GM12878 (cell line): ENCODE measurements at regions not wholly inside any gene's neighbourhood (a gene's known extent, or its start where the extent isn't known, plus 50 kb on each side); places are given as distances from the start of the nearest gene placed in this dataset.

Experiments used
- ATAC-seq: fragments of 200-7000 bp; cut with Tn5 transposase; 3 replicates; pipeline ENCODE4 v1.9.1; 2020; ENCODE audit warnings: mild to moderate bottlenecking, moderate library complexity
- BruUV-seq: library from RNA; stranded (reverse); fragments of 400-500 nt; replicated peaks from 2 replicates; lab custom pipeline; 2021; lab: Mats Ljungman, UMichigan
- CTCF ChIA-PET: fragments of 300-600 bp; sonication (Branson Sonifier 250); formaldehyde crosslinking; extraction: SDS; loops from one replicate; lab custom pipeline; 2021; ENCODE audit warnings: inconsistent platforms; lab: Yijun Ruan, JAX
- POLR2A ChIA-PET: fragments of 350-600 bp; formaldehyde crosslinking; extraction: SDS; loops from one replicate; lab custom pipeline; 2021; ENCODE audit warnings: inconsistent platforms; lab: Charles Lee
- RAD21 ChIA-PET: fragments of 300-600 bp; sonication (Branson Sonifier 250); formaldehyde crosslinking; loops from one replicate; lab custom pipeline; 2023; ENCODE audit warnings: antibody characterized with exemption; ENCODE audit not compliant: unreplicated experiment; lab: Charles Lee
- SMC1A ChIA-PET: fragments of 300-600 bp; sonication (Branson Sonifier 250); formaldehyde crosslinking; loops from one replicate; lab custom pipeline; 2023; ENCODE audit not compliant: unreplicated experiment, uncharacterized antibody; lab: Charles Lee
- DNase-seq: peaks from one replicate; pipeline ENCODE4 v3.0.0-alpha.2; 2011; ENCODE audit warnings: low read depth, low spot score
- FAIRE-seq: peaks from 3 replicates; lab custom pipeline; 2011; peaks lifted over from hg19 to GRCh38; lab: Jason Lieb, UNC
- H2AFZ ChIP-seq: 2 replicates; pipeline ENCODE4 v1.6.0; 2011; ENCODE audit warnings: low read depth, low read length, control low read depth; ENCODE audit not compliant: control insufficient read depth
- H3K27ac ChIP-seq: 2 replicates; pipeline ENCODE4 v1.5.1; 2011; ENCODE audit warnings: control low read depth; ENCODE audit not compliant: control insufficient read depth, insufficient read depth
- H3K27me3 ChIP-seq, 2 experiments: replicated peaks in 1 of 2; 2 replicates each; pipeline versions ENCODE4 v1.6.0 to v1.6.1; 2011; ENCODE audit warnings: low read length in 1 of 2; ENCODE audit not compliant: control insufficient read depth in 2 of 2, insufficient read depth in 2 of 2
- H3K36me3 ChIP-seq, 2 experiments: 2 replicates each; pipeline ENCODE4 v1.5.1; 2011; ENCODE audit warnings: low read length in 1 of 2; ENCODE audit not compliant: control insufficient read depth in 2 of 2, insufficient read depth in 2 of 2
- H3K4me1 ChIP-seq: 2 replicates; pipeline ENCODE4 v1.6.1; 2011; ENCODE audit warnings: mild to moderate bottlenecking, low read length, moderate library complexity, mixed read lengths; ENCODE audit not compliant: control insufficient read depth, insufficient read depth
- H3K4me2 ChIP-seq: 2 replicates; pipeline ENCODE4 v1.6.0; 2011; ENCODE audit warnings: control low read depth; ENCODE audit not compliant: control insufficient read depth, insufficient read depth
- H3K4me3 ChIP-seq: fragments of 200-600 bp; sonication (generic); 2 replicates; pipeline ENCODE4 v1.5.1; 2016
- H3K79me2 ChIP-seq: 2 replicates; pipeline ENCODE4 v1.6.0; 2011; ENCODE audit warnings: low read length; ENCODE audit not compliant: control insufficient read depth, insufficient read depth
- H3K9ac ChIP-seq: 2 replicates; pipeline ENCODE4 v1.8.0; 2011; ENCODE audit warnings: low read length, control low read depth, mixed read lengths; ENCODE audit not compliant: control insufficient read depth, insufficient read depth
- H3K9me3 ChIP-seq: replicated peaks from 3 replicates; pipeline ENCODE4 v1.5.1; 2011; ENCODE audit warnings: mild to moderate bottlenecking, low read length; ENCODE audit not compliant: control insufficient read depth, insufficient read depth
- H4K20me1 ChIP-seq: 2 replicates; pipeline ENCODE4 v1.6.0; 2011; ENCODE audit not compliant: control insufficient read depth, insufficient read depth
- ATF3 ChIP-seq: IDR thresholded peaks from 2 replicates; pipeline ENCODE4 v1.6.1; 2011; ENCODE audit warnings: low read depth, mild to moderate bottlenecking, low read length, moderate library complexity, borderline replicate concordance; ENCODE audit errors: extremely low read depth
- CREM ChIP-seq: IDR thresholded peaks from 2 replicates; pipeline ENCODE4 v1.6.1; 2014; ENCODE audit warnings: antibody characterized with exemption, low read depth
- GATAD2B ChIP-seq: fragments of 450-650 bp; conservative IDR thresholded peaks from 2 replicates; pipeline ENCODE4 v1.6.1; 2017; ENCODE audit warnings: low read depth, mild to moderate bottlenecking, moderate library complexity
- LARP7 ChIP-seq: fragments of 450-650 bp; IDR thresholded peaks from 2 replicates; pipeline ENCODE4 v1.6.1; 2017; ENCODE audit warnings: mild to moderate bottlenecking
- RELB ChIP-seq: fragments of 450-650 bp; IDR thresholded peaks from 2 replicates; pipeline ENCODE4 v1.6.1; 2017; ENCODE audit warnings: low read depth, mild to moderate bottlenecking, moderate library complexity
- ZBTB11 ChIP-seq: fragments of 450-650 bp; formaldehyde crosslinking; IDR thresholded peaks from 2 replicates; pipeline ENCODE4 v1.5.0; 2022; ENCODE audit warnings: mild to moderate bottlenecking, missing genetic modification characterization
- WGBS: methylation state at CpG from one replicate; pipeline ENCODE4 v1.1.6; 2016; ENCODE audit warnings: low lambda C conversion rate; ENCODE audit not compliant: insufficient replicate concordance, insufficient coverage; ENCODE audit errors: missing lambda C conversion rate; 5-methylcytosine and 5-hydroxymethylcytosine counted together
- in situ Hi-C: fragments of 300-500 bp; cut with MboI; formaldehyde crosslinking; loops from 9 replicates; pipeline ENCODE4 v1.14.3; 2018; ENCODE audit warnings: mixed read lengths
- intact Hi-C: fragments of 100-400 bp; cut with micrococcal nuclease; formaldehyde crosslinking; loops from one replicate; pipeline ENCODE4 v1.14.2; 2022; ENCODE audit not compliant: unreplicated experiment

DNA sequence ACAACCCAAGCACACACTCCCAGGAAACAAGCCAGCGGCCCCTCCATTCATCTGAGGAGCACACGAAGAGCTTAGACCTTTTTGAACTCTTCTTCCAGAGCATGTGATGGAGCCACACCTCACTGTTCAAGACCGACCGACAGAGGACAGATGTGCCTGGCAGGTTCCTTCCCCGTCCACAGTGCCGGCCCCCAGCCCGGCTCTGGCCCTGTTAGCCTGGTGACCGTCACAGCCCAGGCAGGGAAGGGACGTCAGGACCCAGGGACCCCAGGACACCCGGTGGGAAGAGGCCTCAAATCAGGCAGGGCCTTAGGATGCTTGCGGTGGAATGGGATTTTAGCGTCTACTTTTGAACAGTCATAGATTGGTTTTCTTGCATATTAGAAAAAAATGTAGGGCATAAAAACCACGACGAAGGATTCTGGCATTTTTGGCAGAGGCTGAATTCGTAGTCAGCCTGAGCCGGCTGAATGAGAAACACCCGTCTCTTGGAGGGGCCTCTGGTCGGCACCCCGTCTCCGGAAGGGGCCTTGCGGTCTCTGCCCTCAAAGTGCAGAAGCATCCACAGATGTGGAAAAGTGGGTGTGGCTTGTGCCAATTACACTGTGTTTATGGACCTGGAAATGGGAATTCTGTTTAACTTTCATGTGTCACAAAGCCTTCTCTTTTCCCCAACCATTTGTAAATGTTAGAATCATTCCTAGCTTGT is 79.3 kb downstream of the SIK1 start (continued):
- TF ChIP-seq CREM (no peak), ATF3 (no peak)

DNA sequence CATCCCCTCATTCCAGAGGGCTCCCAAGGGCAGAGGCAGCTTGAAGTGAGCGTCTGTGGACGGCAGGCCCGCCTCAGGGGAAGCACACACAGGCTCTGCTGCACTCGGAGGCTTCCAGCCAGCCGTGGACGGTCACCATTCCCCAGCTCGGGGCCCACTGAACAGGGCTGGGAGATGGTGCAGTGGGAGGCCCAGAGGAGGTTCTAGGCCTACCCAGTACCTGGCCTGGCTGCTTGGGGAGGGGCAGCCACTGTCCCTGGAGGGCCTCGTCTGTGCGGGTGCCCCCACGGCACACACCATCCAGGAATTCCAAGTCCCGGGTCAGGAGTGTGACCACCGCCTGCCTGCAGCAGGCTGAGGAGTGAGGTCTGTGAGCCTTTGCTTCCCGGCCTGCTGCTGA is 80.4 kb downstream of the SIK1 start:
- ChIA-PET RAD21 (no interaction called here), SMC1A (no interaction called here), POLR2A (no interaction called here), CTCF (interaction anchor here (0.5 kb wide), 1 partner anchor 299 kb away, joined by 4 read pairs; no protein-coding TSS in a partner anchor)
- H3K4me2 ChIP-seq = no peak overlapping the region
- in situ Hi-C loops (no loop called here), intact Hi-C loops (no loop called here)
- BruUV-seq = no TSS peak
- no peak for DNase-seq
- H3K9me3 ChIP-seq = no peaks in the 10 kb centered on the region
- no peak for FAIRE-seq
- H2AFZ ChIP-seq = no peak overlapping the region
- H3K4me3 ChIP-seq = no peak overlapping the region
- no peaks in the 10 kb centered on the region for H3K79me2 ChIP-seq
- no peaks in the 10 kb centered on the region for H3K36me3 ChIP-seq
- H4K20me1 ChIP-seq = no peaks in the 10 kb centered on the region
- WGBS = 83% methylated on average over 13 of the region's 13 CpGs
- no peaks in the 10 kb centered on the region for H3K27me3 ChIP-seq
- no peaks in the 10 kb centered on the region for H3K4me1 ChIP-seq
- no peak overlapping the region for H3K27ac ChIP-seq
- no peak for TF ChIP-seq GATAD2B
- TF ChIP-seq LARP7 = no peak
- TF ChIP-seq ZBTB11 (CRISPR knock-in tag) = no peak
- TF ChIP-seq RELB = no peak
- no peak for ATAC-seq
- no peak overlapping the region for H3K9ac ChIP-seq
